Peyer's patch (tissue), 4 donors: ENCODE measurements at regions not wholly inside any gene's neighbourhood (a gene's known extent, or its start where the extent isn't known, plus 50 kb on each side); places are given as distances from the start of the nearest gene placed in this dataset.
"Not testable (repeated sequence)": the region's sequence is repeated elsewhere in the genome, so short reads cannot be mapped to it uniquely, and the experiment has no call there.

Source experiments
- DNase-seq, 3 donors: peaks; one replicate each; pipeline ENCODE4 v3.0.0-alpha.2; 2017 to 2019
- H3K27ac ChIP-seq, 4 donors: fragments of 200-600 bp; sonication (generic); one replicate each; pipeline ENCODE4 v1.5.1; 2016 to 2019
- H3K27me3 ChIP-seq, 2 donors: fragments of 200-600 bp; sonication (generic); one replicate each; pipeline ENCODE4 v1.5.1; 2019
- H3K36me3 ChIP-seq, 3 donors: fragments of 200-600 bp; sonication (generic); one replicate each; pipeline ENCODE4 v1.5.1; 2016 to 2019
- H3K4me1 ChIP-seq, 4 donors: fragments of 200-600 bp; sonication (generic); one replicate each; pipeline ENCODE4 v1.5.1; 2016 to 2019
- H3K4me3 ChIP-seq, 4 donors: fragments of 200-600 bp; sonication (generic); 1 replicate in 3 of 4; 2 replicates in 1 of 4; pipeline ENCODE4 v1.5.1; 2016 to 2019; ENCODE audit warnings: mild to moderate bottlenecking in 1 of 4
- H3K9me3 ChIP-seq, 4 donors: fragments of 200-600 bp; sonication (generic); one replicate each; pipeline ENCODE4 v1.5.1; 2016 to 2019; ENCODE audit warnings: mild to moderate bottlenecking in 1 of 4
- POLR2A ChIP-seq, 2 donors: fragments of 450-650 bp; IDR thresholded peaks; one replicate each; pipeline ENCODE4 v1.5.1; 2017; ENCODE audit warnings: antibody characterized with exemption in 2 of 2, mild to moderate bottlenecking in 2 of 2, moderate library complexity in 2 of 2
- TF ChIP-seq, protein P1 (sequence below), 6 experiments: fragments of 450-650 bp in 4 of 6; fragments of 200-600 bp in 2 of 6; sonication (generic) in 1 of 6; IDR thresholded peaks; one replicate each; pipeline ENCODE4 v1.5.1; 2017 to 2019; ENCODE audit warnings: antibody characterized with exemption in 6 of 6, mild to moderate bottlenecking in 3 of 6, moderate library complexity in 1 of 6

DNA sequence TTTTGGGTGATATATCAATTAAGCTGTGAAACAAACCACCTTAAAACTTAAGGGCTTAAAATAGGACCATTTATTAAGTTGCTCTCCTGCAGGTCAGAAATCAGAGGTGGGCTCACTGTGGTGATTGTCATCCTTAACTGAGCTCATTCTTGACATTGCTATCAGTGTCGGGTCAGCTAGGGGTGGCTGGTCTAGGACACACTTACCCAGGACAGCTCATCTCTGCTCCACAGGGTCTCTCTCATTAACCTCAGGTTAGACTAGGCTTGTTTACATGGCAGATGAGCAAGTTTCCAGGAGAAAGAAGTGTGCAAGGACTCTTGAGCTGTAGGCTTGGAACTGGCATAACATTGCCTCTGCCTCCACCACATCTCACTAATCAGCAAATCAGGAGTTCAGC is 601.0 kb upstream of the RAG2 start:
- no peak overlapping the region for H3K4me3 ChIP-seq
- H3K9me3 ChIP-seq, result no peaks in the 10 kb centered on the region
- TF ChIP-seq, protein P1, sequence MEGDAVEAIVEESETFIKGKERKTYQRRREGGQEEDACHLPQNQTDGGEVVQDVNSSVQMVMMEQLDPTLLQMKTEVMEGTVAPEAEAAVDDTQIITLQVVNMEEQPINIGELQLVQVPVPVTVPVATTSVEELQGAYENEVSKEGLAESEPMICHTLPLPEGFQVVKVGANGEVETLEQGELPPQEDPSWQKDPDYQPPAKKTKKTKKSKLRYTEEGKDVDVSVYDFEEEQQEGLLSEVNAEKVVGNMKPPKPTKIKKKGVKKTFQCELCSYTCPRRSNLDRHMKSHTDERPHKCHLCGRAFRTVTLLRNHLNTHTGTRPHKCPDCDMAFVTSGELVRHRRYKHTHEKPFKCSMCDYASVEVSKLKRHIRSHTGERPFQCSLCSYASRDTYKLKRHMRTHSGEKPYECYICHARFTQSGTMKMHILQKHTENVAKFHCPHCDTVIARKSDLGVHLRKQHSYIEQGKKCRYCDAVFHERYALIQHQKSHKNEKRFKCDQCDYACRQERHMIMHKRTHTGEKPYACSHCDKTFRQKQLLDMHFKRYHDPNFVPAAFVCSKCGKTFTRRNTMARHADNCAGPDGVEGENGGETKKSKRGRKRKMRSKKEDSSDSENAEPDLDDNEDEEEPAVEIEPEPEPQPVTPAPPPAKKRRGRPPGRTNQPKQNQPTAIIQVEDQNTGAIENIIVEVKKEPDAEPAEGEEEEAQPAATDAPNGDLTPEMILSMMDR (IDR thresholded peaks at IDR 0.05), result no peak
- no peak for TF ChIP-seq POLR2A (IDR thresholded peaks at IDR 0.05)
- DNase-seq, result no peak
- H3K4me1 ChIP-seq, result no peaks in the 10 kb centered on the region
- no peaks in the 10 kb centered on the region for H3K36me3 ChIP-seq
- no peaks in the 10 kb centered on the region for H3K27me3 ChIP-seq
- no peak overlapping the region for H3K27ac ChIP-seq

DNA sequence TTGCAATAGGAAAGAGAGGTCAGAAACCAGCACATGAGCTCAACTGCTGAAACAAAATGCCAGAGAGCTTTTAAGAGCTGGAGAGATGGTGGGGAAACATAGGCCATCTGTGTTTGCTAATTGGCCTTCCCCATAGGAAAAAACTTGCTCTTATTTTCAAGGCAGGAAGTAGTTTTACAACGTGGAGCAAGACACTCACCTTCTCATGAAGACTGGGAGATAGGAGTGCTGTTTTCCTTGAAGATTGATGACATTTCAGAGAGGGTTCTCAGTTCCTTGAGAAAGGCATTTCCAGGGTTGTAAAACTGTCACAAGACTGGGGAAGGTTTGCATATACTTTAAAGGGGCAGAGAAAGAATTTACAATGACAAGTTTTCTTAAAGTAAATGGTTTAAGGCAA is 586.3 kb upstream of the RAG2 start:
- H3K27ac ChIP-seq, result no peak overlapping the region
- no peaks in the 10 kb centered on the region for H3K27me3 ChIP-seq
- no peaks in the 10 kb centered on the region for H3K4me1 ChIP-seq
- no peak for DNase-seq
- no peak overlapping the region for H3K4me3 ChIP-seq
- TF ChIP-seq, protein P1 (IDR thresholded peaks at IDR 0.05), result no peak
- no peak for TF ChIP-seq POLR2A (IDR thresholded peaks at IDR 0.05)
- no peaks in the 10 kb centered on the region for H3K9me3 ChIP-seq
- H3K36me3 ChIP-seq, result no peaks in the 10 kb centered on the region

DNA sequence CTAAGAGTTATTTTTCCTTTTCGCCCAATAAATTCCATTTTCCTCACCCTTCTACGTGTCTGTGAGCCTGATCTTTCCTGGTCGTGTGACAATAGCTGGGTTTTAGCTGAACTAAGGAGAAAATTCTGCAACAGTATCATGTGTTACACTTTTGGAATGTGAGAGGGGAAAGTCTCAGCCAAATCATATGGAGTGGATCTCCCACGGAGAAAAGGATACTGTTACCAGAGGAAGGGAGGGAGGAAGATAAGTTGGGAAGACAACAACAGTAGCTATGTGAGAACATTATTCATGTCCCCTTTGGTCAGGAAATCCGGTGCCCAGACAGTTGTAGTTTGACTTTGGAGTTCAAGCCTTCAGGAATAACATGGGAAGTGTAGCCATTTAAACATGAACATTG is 584.0 kb upstream of the RAG2 start:
- no peaks in the 10 kb centered on the region for H3K9me3 ChIP-seq

DNA sequence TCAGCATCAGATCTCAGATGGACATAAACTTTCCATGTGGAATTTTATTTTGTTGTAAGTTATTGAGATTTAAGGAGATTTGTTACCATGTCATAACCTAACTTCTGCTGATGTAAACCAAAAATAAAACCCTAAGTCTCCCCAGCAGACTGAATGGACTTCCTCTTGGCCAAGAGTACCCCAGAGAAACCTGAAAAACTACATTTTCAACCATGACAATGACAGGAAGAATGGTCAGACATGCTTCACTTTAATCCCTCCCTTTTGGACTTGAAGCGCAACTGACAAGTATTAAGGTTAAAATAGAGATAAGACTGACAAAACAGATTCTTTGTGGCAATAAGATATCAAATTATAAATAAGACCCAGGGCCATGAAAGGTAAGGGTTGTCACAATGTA is 579.7 kb upstream of the RAG2 start:
- Histone ChIP-seq H3K4me1 (no peaks in the 10 kb centered on the region), H3K27ac (no peak overlapping the region), H3K27me3 (no peaks in the 10 kb centered on the region), H3K9me3 (no peaks in the 10 kb centered on the region), H3K36me3 (no peaks in the 10 kb centered on the region), H3K4me3 (no peak overlapping the region)
- DNase-seq, result no peak
- TF ChIP-seq, protein P1 (IDR thresholded peaks at IDR 0.05), result no peak
- TF ChIP-seq POLR2A (IDR thresholded peaks at IDR 0.05), result no peak

More for the DNA sequence above, 584.0 kb upstream of the RAG2 start:
- Histone ChIP-seq H3K4me1 (no peaks in the 10 kb centered on the region), H3K4me3 (no peak overlapping the region), H3K27ac (no peak overlapping the region), H3K36me3 (no peaks in the 10 kb centered on the region), H3K27me3 (no peaks in the 10 kb centered on the region)
- TF ChIP-seq, protein P1 (IDR thresholded peaks at IDR 0.05), result no peak
- no peak for TF ChIP-seq POLR2A (IDR thresholded peaks at IDR 0.05)
- no peak for DNase-seq

DNA sequence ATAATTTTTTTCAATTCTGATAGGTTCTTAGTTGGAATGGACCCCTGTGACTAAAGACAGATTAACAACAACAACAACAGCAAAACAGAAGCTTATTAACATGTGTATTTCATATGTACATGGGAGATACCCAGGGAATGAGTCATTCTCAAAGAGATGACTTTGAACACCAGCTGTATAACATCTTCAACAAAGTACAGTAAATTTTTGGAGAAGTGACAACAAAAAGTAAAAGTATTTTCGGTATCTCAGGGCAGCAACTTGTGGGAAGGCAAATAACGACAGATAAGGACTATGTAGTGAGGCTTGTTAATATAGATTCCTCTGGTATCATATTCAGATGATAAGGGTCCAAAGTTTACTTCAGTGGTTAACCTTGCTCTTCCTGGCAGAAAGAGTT is 573.4 kb upstream of the RAG2 start:
- Histone ChIP-seq H3K9me3 (no peaks in the 10 kb centered on the region), H3K27ac (no peak overlapping the region), H3K36me3 (no peaks in the 10 kb centered on the region), H3K27me3 (no peaks in the 10 kb centered on the region), H3K4me3 (no peak overlapping the region), H3K4me1 (no peaks in the 10 kb centered on the region)
- no peak for TF ChIP-seq POLR2A (IDR thresholded peaks at IDR 0.05)
- TF ChIP-seq, protein P1 (IDR thresholded peaks at IDR 0.05), result no peak
- DNase-seq, result no peak

DNA sequence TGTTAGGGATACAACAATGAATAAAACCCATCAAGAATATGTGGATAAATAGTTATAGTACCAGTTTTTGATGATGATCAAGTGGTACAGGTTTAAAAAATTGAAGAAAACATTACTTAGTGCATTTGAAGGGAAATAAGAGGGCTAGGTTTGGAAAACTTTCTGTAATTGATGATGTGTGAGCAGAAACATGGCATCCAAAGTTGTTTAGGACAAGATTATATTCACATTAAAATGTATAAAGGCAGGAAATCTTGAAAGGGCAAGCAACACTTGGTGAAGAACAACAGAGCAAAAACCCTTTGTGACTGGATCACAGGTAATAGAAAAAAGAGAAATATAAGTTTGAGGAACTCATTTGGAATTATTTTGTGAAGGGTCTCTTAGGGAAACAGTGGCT is 572.3 kb upstream of the RAG2 start:
- no peaks in the 10 kb centered on the region for H3K9me3 ChIP-seq
- no peaks in the 10 kb centered on the region for H3K27me3 ChIP-seq
- TF ChIP-seq POLR2A (IDR thresholded peaks at IDR 0.05), result no peak
- TF ChIP-seq, protein P1 (IDR thresholded peaks at IDR 0.05), result no peak
- H3K4me3 ChIP-seq, result no peak overlapping the region
- no peaks in the 10 kb centered on the region for H3K36me3 ChIP-seq
- H3K27ac ChIP-seq, result no peak overlapping the region
- no peak for DNase-seq
- no peaks in the 10 kb centered on the region for H3K4me1 ChIP-seq

DNA sequence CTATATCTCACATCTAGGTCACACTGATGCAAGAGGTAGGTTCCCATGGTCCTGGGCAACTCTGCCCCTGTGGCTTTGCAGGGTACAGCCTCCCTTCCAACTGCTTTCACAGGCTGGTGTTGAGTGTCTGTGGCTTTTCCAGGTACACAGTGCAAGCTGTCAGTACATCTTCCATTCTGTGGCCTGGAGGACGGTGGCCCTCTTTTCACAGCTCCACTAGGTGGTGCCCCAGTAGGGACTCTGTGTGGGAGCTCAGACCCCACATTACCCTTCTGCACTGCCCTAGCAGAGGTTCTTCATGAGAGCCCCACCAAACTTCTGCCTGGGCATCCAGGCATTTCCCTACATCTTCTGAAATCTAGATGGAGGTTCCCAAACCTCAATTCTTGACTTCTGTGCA is 547.4 kb upstream of the RAG2 start:
- H3K4me3 ChIP-seq, H3K4me1 ChIP-seq, H3K9me3 ChIP-seq, H3K27me3 ChIP-seq, H3K27ac ChIP-seq, H3K36me3 ChIP-seq, DNase-seq: not testable (repeated sequence)
